ENCODE measurements at regions not wholly inside any gene's neighbourhood (a gene's known extent, or its start where the extent isn't known, plus 50 kb on each side); places are given as distances from the start of the nearest gene placed in this dataset.

DNA sequence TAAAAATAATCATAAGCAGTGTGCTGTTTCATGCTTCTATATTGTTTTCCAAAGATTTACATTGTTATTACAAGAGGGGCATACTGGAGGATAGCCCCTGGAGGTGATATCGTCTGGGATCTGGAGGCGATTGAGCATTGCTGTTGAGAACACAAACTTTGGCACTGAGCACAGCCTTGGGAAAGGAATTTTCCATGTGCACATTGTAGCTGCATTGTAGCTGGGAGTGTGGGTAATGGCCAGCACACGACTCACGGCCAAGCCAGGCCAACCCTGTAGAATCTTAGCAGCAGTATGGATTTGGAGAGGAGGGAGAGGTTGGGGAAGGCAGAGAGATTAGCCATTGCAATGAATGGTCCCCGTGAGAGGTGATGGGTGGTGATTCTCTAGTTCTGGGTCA, 121.9 kb downstream of the SMIM20 start:
- H3K27me3 ChIP-seq = no peaks in the 10 kb centered on the region
- no peak overlapping the region for H3K27ac ChIP-seq
- no peaks in the 10 kb centered on the region for H3K36me3 ChIP-seq
- ATAC-seq = no peak
- no peaks in the 10 kb centered on the region for H3K9me3 ChIP-seq
- peaks cover 0 to 6% of the 10 kb centered on the region in 2 donors for H3K4me1 ChIP-seq
- no peak overlapping the region for H3K4me3 ChIP-seq
- intact Hi-C loops (cut with DNase I) = no loop called here
- no peak for DNase-seq
- TF ChIP-seq, protein P1, sequence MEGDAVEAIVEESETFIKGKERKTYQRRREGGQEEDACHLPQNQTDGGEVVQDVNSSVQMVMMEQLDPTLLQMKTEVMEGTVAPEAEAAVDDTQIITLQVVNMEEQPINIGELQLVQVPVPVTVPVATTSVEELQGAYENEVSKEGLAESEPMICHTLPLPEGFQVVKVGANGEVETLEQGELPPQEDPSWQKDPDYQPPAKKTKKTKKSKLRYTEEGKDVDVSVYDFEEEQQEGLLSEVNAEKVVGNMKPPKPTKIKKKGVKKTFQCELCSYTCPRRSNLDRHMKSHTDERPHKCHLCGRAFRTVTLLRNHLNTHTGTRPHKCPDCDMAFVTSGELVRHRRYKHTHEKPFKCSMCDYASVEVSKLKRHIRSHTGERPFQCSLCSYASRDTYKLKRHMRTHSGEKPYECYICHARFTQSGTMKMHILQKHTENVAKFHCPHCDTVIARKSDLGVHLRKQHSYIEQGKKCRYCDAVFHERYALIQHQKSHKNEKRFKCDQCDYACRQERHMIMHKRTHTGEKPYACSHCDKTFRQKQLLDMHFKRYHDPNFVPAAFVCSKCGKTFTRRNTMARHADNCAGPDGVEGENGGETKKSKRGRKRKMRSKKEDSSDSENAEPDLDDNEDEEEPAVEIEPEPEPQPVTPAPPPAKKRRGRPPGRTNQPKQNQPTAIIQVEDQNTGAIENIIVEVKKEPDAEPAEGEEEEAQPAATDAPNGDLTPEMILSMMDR (IDR thresholded peaks at IDR 0.05) = no peak

DNA sequence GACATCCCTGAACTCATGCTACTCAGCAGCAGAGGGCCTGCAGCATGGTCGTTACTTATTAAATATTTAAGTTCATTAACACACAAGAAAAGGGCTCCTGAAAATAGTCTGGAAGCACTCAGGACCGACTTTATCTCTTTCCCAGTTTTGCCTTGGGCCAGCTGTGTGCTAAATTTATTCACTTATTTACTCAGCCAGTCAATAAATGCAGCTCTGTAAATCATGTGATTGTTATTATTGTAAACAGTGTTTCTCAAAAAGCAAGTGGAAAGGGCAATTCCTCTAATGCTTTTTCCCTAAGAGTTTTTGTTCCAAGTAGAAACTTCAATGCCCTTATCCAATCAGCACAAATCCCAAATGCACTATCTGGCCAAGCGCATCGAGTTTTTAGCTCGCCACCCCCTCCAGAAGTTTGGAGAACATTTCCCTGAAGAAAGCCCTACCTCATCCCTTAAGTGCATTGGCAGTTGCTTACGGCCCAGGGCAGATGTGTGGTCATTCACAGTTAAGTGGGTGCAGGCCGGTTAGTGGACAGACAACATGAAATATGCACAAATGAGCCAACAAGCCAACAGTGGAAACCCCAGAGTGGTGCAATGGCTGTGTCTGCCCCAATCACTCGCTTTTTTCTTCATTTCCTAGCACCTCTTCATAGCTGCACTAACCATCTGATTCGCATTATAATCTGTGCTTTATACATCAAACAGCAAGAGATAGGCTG, 125.8 kb downstream of the SMIM20 start:
- DNase-seq (no peak), ATAC-seq (peak; percentile 54)
- no peak overlapping the region for H3K4me3 ChIP-seq
- intact Hi-C loops (cut with DNase I) = no loop called here
- no peaks in the 10 kb centered on the region for H3K36me3 ChIP-seq
- no peaks in the 10 kb centered on the region for H3K9me3 ChIP-seq
- no peak overlapping the region for H3K27ac ChIP-seq
- TF ChIP-seq, protein P1 (IDR thresholded peaks at IDR 0.05) = no peak
- H3K27me3 ChIP-seq = no peaks in the 10 kb centered on the region
- no peaks in the 10 kb centered on the region for H3K4me1 ChIP-seq

DNA sequence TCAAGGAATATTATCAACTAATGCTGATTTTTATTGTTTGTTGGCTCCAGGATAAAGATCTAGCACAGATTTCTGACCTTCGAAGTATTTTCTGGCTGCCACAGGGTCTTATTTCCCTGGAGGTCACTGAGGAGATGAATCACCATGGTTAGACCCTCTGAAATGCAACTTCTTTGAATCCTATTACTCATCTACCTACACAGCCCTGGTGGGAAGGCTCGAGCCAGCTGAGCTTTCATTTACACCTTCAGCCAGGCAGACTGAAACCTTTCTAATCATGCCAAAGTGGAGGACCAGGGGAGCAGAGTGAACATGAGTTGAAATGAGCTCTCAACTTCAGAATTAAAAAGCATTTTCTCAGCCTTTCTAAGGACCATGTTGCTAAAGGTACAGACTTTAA, 130.5 kb downstream of the SMIM20 start:
- intact Hi-C loops (cut with DNase I) = no loop called here
- no peaks in the 10 kb centered on the region for H3K36me3 ChIP-seq
- TF ChIP-seq, protein P1 (IDR thresholded peaks at IDR 0.05) = no peak

DNA sequence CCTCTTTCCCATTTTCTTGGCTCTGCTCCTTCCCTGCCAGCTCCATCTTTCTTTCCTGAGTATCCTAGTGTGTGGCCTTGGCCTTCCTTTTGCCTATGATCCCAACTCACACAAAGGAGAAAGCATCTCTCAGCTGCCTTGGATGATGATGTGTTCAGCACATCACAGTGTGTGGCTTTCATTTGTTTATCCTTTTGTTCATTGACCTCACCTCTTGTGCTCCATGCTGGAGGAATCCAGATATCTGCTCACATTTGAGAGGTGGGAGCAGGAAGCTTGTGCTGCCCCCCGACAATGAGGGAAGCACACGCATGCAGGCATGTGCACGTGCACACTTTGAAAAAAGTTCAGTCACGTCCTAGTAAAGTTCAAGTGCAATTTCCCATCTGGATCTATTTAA, 131.0 kb downstream of the SMIM20 start:
- ATAC-seq (no peak), DNase-seq (no peak)
- intact Hi-C loops (cut with DNase I) = no loop called here
- TF ChIP-seq, protein P1 (IDR thresholded peaks at IDR 0.05) = no peak
- H3K27me3 ChIP-seq = peaks cover 0 to 14% of the 10 kb centered on the region in 2 donors
- no peak overlapping the region for H3K4me3 ChIP-seq
- no peaks in the 10 kb centered on the region for H3K36me3 ChIP-seq
- peaks cover 0 to 4% of the 10 kb centered on the region in 2 donors for H3K4me1 ChIP-seq
- H3K27ac ChIP-seq = no peak overlapping the region
- no peaks in the 10 kb centered on the region for H3K9me3 ChIP-seq

More for the DNA sequence above, 130.5 kb downstream of the SMIM20 start:
- H3K9me3 ChIP-seq = no peaks in the 10 kb centered on the region
- no peak for ATAC-seq
- DNase-seq = no peak
- peaks cover 0 to 2% of the 10 kb centered on the region in 2 donors for H3K4me1 ChIP-seq
- H3K4me3 ChIP-seq = no peak overlapping the region
- no peak overlapping the region for H3K27ac ChIP-seq
- H3K27me3 ChIP-seq = peaks cover 0 to 14% of the 10 kb centered on the region in 2 donors

DNA sequence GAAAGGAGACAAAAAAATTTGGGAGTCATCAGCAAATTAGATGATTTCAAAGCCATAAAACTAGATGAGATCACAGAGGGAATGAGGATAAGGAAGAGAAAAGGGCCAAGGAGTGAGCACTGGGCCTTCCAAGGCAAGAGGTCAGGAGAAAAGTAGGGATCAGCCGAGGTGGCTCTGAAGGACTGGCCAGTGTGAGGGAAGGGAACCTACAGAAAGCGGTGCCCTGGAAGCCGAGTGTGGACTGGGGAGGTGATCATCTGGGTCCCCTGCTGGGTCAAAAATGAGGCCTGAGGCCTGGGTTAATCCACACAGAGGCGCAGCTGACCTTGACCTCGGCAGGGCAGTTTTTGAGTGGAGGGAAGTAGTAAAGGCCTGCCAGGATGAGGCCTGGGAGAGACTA, 133.8 kb downstream of the SMIM20 start:
- H3K27ac ChIP-seq = peak overlapping the region; percentile 48 to 85
- peaks cover 0 to 9% of the 10 kb centered on the region in 2 donors for H3K4me1 ChIP-seq
- TF ChIP-seq, protein P1 (IDR thresholded peaks at IDR 0.05) = no peak
- peaks cover 0 to 20% of the 10 kb centered on the region in 2 donors for H3K27me3 ChIP-seq
- ATAC-seq (no peak), DNase-seq (no peak)
- H3K4me3 ChIP-seq = no peak overlapping the region
- no peaks in the 10 kb centered on the region for H3K9me3 ChIP-seq
- H3K36me3 ChIP-seq = no peaks in the 10 kb centered on the region
- intact Hi-C loops (cut with DNase I) = no loop called here

Measured in left lung (tissue), 4 donors.